ENCODE measurements at regions not wholly inside any gene's neighbourhood (a gene's known extent, or its start where the extent isn't known, plus 50 kb on each side); places are given as distances from the start of the nearest gene placed in this dataset.

- Histone ChIP-seq H3K9me3 (ENCODE audit: control extremely low read depth in 1 of 3, control insufficient read depth in 2 of 3, insufficient read depth in 1 of 3, low read length in 2 of 3) (peaks cover 0 to 14% (median 0%) of the 10 kb centered on the region in 3 donors), H3K36me3 (replicated peaks in 1 of 2; ENCODE audit: control extremely low read depth in 1 of 2, control insufficient read depth in 1 of 2, extremely low read depth in 1 of 2, insufficient read depth in 2 of 2, low read length in 1 of 2) (no peaks in the 10 kb centered on the region), H3K4me1 (ENCODE audit: control insufficient read depth in 2 of 2, insufficient read depth in 2 of 2, low read length in 2 of 2) (no peaks in the 10 kb centered on the region), H3K9ac (ENCODE audit: low read length) (no peak overlapping the region), H2AFZ (ENCODE audit: insufficient read depth, low read depth, low read length, poor library complexity, severe bottlenecking) (no peak overlapping the region), H4K20me1 (ENCODE audit: control insufficient read depth, insufficient read depth, low read length, poor library complexity, severe bottlenecking) (no peaks in the 10 kb centered on the region), H3K4me2 (replicated peaks; ENCODE audit: low read depth, low read length, poor library complexity, severe bottlenecking) (no peak overlapping the region), H3K79me2 (ENCODE audit: control insufficient read depth, insufficient read depth, low read length) (no peaks in the 10 kb centered on the region), H3K27ac (ENCODE audit: low read length in 2 of 2) (no peak overlapping the region), H3K4me3 (ENCODE audit: control extremely low read depth in 1 of 5, extremely low read depth in 1 of 5, insufficient read depth in 1 of 5, low read depth in 2 of 5, low read length in 4 of 5) (no peak overlapping the region), H3K27me3 (replicated peaks in 1 of 4; ENCODE audit: control extremely low read depth in 1 of 4, control insufficient read depth in 3 of 4, insufficient read depth in 4 of 4, low read length in 3 of 4) (no peaks in the 10 kb centered on the region)
- no peaks in the 10 kb centered on the region for H3K27me3 Mint-ChIP-seq
- no peak overlapping the region for H3K4me3 Mint-ChIP-seq
- no peak overlapping the region for H3K27ac Mint-ChIP-seq
- ATAC-seq (ENCODE audit: low read depth) (no peak), DNase-seq (no peak)
- 85% methylated on average over 12 of the region's 13 CpGs for WGBS (ENCODE audit: insufficient coverage)
- intact Hi-C loops (cut with micrococcal nuclease) = no loop called here
- no peaks in the 10 kb centered on the region for H3K4me1 Mint-ChIP-seq
- H3K9me3 Mint-ChIP-seq (ENCODE audit: insufficient read depth) = no peaks in the 10 kb centered on the region
- ChIA-PET POLR2A (no interaction called here), CTCF (no interaction called here)
- TF ChIP-seq CTCF (IDR thresholded peaks at IDR 0.05) (no peak), EZH2 (IDR thresholded peaks at IDR 0.05; ENCODE audit: borderline replicate concordance, insufficient read depth, low read depth, low read length, poor library complexity, severe bottlenecking) (no peak)
Measured at GRCh38 chr22:49193901-49194465, 633.7 kb downstream of the BRD1 start.

GRCh38 chr22:49193348-49193747 is 634.3 kb downstream of the BRD1 start:
- intact Hi-C loops (cut with micrococcal nuclease) = no loop called here
- DNase-seq = no peak
- ChIA-PET POLR2A (no interaction called here), CTCF (no interaction called here)
- no peak overlapping the region for H3K4me3 Mint-ChIP-seq
- no peaks in the 10 kb centered on the region for H3K4me1 ChIP-seq (ENCODE audit: control insufficient read depth in 2 of 2, insufficient read depth in 2 of 2, low read length in 2 of 2)
- H4K20me1 ChIP-seq (ENCODE audit: control insufficient read depth, insufficient read depth, low read length, poor library complexity, severe bottlenecking) = no peaks in the 10 kb centered on the region
- 94% methylated on average over 14 of the region's 14 CpGs for whole genome bisulfite sequencing (ENCODE audit: insufficient coverage)
- H3K4me3 ChIP-seq (ENCODE audit: control extremely low read depth in 1 of 5, extremely low read depth in 1 of 5, insufficient read depth in 1 of 5, low read depth in 2 of 5, low read length in 4 of 5) = no peak overlapping the region
- H3K4me1 Mint-ChIP-seq = no peaks in the 10 kb centered on the region
- H3K9me3 ChIP-seq (ENCODE audit: control extremely low read depth in 1 of 3, control insufficient read depth in 2 of 3, insufficient read depth in 1 of 3, low read length in 2 of 3) = peaks cover 0 to 16% (median 0%) of the 10 kb centered on the region in 3 donors
- no peak overlapping the region for H3K4me2 ChIP-seq (replicated peaks; ENCODE audit: low read depth, low read length, poor library complexity, severe bottlenecking)
- H3K27ac ChIP-seq (ENCODE audit: low read length in 2 of 2) = no peak overlapping the region
- H3K27me3 Mint-ChIP-seq = no peaks in the 10 kb centered on the region
- H3K27ac Mint-ChIP-seq = no peak overlapping the region
- H2AFZ ChIP-seq (ENCODE audit: insufficient read depth, low read depth, low read length, poor library complexity, severe bottlenecking) = no peak overlapping the region
- no peaks in the 10 kb centered on the region for H3K79me2 ChIP-seq (ENCODE audit: control insufficient read depth, insufficient read depth, low read length)
- no peak for TF ChIP-seq CTCF (IDR thresholded peaks at IDR 0.05)
- TF ChIP-seq EZH2 (IDR thresholded peaks at IDR 0.05; ENCODE audit: borderline replicate concordance, insufficient read depth, low read depth, low read length, poor library complexity, severe bottlenecking) = no peak
- no peaks in the 10 kb centered on the region for H3K9me3 Mint-ChIP-seq (ENCODE audit: insufficient read depth)
- ATAC-seq (ENCODE audit: low read depth) = no peak
- H3K9ac ChIP-seq (ENCODE audit: low read length) = no peak overlapping the region
- no peaks in the 10 kb centered on the region for H3K27me3 ChIP-seq (replicated peaks in 1 of 4; ENCODE audit: control extremely low read depth in 1 of 4, control insufficient read depth in 3 of 4, insufficient read depth in 4 of 4, low read length in 3 of 4)
- H3K36me3 ChIP-seq (replicated peaks in 1 of 2; ENCODE audit: control extremely low read depth in 1 of 2, control insufficient read depth in 1 of 2, extremely low read depth in 1 of 2, insufficient read depth in 2 of 2, low read length in 1 of 2) = no peaks in the 10 kb centered on the region
